Progenitor cell of endocrine pancreas (in vitro differentiated cells): ENCODE measurements at regions not wholly inside any gene's neighbourhood (a gene's known extent, or its start where the extent isn't known, plus 50 kb on each side); places are given as distances from the start of the nearest gene placed in this dataset.

ENCODE experiments used
- DNase-seq: peaks from one replicate; pipeline ENCODE4 v3.0.0; 2021; ENCODE audit warnings: low spot score; ENCODE audit not compliant: unreplicated experiment
- H3K27ac Mint-ChIP-seq: 2 replicates; pipeline ENCODE4 v1.8.0; 2021; ENCODE audit warnings: mild to moderate bottlenecking, moderate library complexity, mixed read lengths
- H3K27me3 Mint-ChIP-seq: 2 replicates; pipeline ENCODE4 v1.8.0; 2021; ENCODE audit warnings: mixed read lengths
- H3K36me3 Mint-ChIP-seq: 2 replicates; pipeline ENCODE4 v1.8.0; 2022; ENCODE audit warnings: mixed read lengths; ENCODE audit not compliant: insufficient read depth
- H3K4me1 Mint-ChIP-seq: 2 replicates; pipeline ENCODE4 v1.8.0; 2021; ENCODE audit warnings: low read depth, mixed read lengths
- H3K4me3 Mint-ChIP-seq: 2 replicates; pipeline ENCODE4 v1.8.0; 2021; ENCODE audit warnings: low read depth, mild to moderate bottlenecking, moderate library complexity, mixed read lengths
- H3K9me3 Mint-ChIP-seq: 2 replicates; pipeline ENCODE4 v1.8.0; 2021; ENCODE audit warnings: low read depth, mixed read lengths
- CTCF ChIP-seq: fragments of 200-600 bp; sonication (generic); IDR thresholded peaks from one replicate; pipeline ENCODE4 v1.5.0; 2021; ENCODE audit warnings: antibody characterized with exemption, mild to moderate bottlenecking; ENCODE audit not compliant: unreplicated experiment

GRCh38 chr21:35703704-35704103 lies 356.6 kb downstream of the SETD4 start:
- DNase-seq = no peak
- no peak for TF ChIP-seq CTCF
- Mint-ChIP-seq H3K4me1 (no peaks in the 10 kb centered on the region), H3K27ac (no peak overlapping the region), H3K36me3 (no peaks in the 10 kb centered on the region), H3K27me3 (peaks cover 32% of the 10 kb centered on the region), H3K4me3 (no peak overlapping the region), H3K9me3 (no peaks in the 10 kb centered on the region)

- Mint-ChIP-seq H3K27me3 (peaks cover 15% of the 10 kb centered on the region), H3K9me3 (no peaks in the 10 kb centered on the region), H3K36me3 (no peaks in the 10 kb centered on the region), H3K4me3 (no peak overlapping the region), H3K4me1 (no peaks in the 10 kb centered on the region), H3K27ac (no peak overlapping the region)
- no peak for DNase-seq
- no peak for TF ChIP-seq CTCF
Measured at GRCh38 chr21:35699361-35699760, 361.0 kb downstream of the SETD4 start.

GRCh38 chr21:35697321-35697808 lies 363.0 kb downstream of the SETD4 start:
- no peaks in the 10 kb centered on the region for H3K36me3 Mint-ChIP-seq
- H3K4me3 Mint-ChIP-seq = no peak overlapping the region
- DNase-seq = no peak
- no peaks in the 10 kb centered on the region for H3K9me3 Mint-ChIP-seq
- TF ChIP-seq CTCF = no peak
- no peak overlapping the region for H3K27ac Mint-ChIP-seq
- H3K27me3 Mint-ChIP-seq = peaks cover 15% of the 10 kb centered on the region
- no peaks in the 10 kb centered on the region for H3K4me1 Mint-ChIP-seq

GRCh38 chr21:35696644-35697043 lies 363.7 kb downstream of the SETD4 start:
- DNase-seq = no peak
- Mint-ChIP-seq H3K27me3 (peaks cover 21% of the 10 kb centered on the region), H3K9me3 (no peaks in the 10 kb centered on the region), H3K27ac (no peak overlapping the region), H3K4me3 (no peak overlapping the region), H3K36me3 (no peaks in the 10 kb centered on the region), H3K4me1 (no peaks in the 10 kb centered on the region)
- no peak for TF ChIP-seq CTCF

- TF ChIP-seq CTCF = no peak
- Mint-ChIP-seq H3K27ac (no peak overlapping the region), H3K36me3 (no peaks in the 10 kb centered on the region), H3K9me3 (no peaks in the 10 kb centered on the region), H3K4me1 (peaks cover 2% of the 10 kb centered on the region), H3K27me3 (peaks cover 23% of the 10 kb centered on the region), H3K4me3 (no peak overlapping the region)
- no peak for DNase-seq
Measured at GRCh38 chr21:35692311-35692710, 368.0 kb downstream of the SETD4 start.
